ENCODE measurements at regions not wholly inside any gene's neighbourhood (a gene's known extent, or its start where the extent isn't known, plus 50 kb on each side); places are given as distances from the start of the nearest gene placed in this dataset.
"Not testable (repeated sequence)": the region's sequence is repeated elsewhere in the genome, so short reads cannot be mapped to it uniquely, and the experiment has no call there.

DNA sequence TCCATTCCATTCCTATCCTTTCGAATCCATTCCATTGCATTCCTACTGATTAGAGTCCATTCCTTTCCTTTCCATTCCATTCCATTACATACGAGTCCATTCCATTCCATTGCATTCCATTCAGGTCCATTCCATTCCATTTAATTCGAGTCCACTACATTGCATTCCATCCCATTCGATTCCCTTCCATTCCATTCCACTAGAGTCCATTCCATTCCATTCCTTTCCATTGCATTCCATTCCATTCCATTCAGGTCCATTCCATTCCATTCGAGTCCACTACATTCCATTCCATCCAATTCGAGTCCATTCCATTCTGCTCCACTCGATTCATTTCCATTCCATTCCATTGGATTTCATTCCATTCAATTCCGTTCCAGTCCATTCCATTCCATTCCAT lies 1133.6 kb downstream of the RPIA start:
- no peak overlapping the region for H3K27ac ChIP-seq
- no peak overlapping the region for H3K4me3 ChIP-seq
- H3K36me3 ChIP-seq: no peaks in the 10 kb centered on the region
- H3K27me3 ChIP-seq: no peaks in the 10 kb centered on the region
- H3K4me1 ChIP-seq: no peaks in the 10 kb centered on the region
- TF ChIP-seq, protein P1, sequence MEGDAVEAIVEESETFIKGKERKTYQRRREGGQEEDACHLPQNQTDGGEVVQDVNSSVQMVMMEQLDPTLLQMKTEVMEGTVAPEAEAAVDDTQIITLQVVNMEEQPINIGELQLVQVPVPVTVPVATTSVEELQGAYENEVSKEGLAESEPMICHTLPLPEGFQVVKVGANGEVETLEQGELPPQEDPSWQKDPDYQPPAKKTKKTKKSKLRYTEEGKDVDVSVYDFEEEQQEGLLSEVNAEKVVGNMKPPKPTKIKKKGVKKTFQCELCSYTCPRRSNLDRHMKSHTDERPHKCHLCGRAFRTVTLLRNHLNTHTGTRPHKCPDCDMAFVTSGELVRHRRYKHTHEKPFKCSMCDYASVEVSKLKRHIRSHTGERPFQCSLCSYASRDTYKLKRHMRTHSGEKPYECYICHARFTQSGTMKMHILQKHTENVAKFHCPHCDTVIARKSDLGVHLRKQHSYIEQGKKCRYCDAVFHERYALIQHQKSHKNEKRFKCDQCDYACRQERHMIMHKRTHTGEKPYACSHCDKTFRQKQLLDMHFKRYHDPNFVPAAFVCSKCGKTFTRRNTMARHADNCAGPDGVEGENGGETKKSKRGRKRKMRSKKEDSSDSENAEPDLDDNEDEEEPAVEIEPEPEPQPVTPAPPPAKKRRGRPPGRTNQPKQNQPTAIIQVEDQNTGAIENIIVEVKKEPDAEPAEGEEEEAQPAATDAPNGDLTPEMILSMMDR (IDR thresholded peaks at IDR 0.05): no peak
- no peak for TF ChIP-seq POLR2A (IDR thresholded peaks at IDR 0.05)
- no peak for TF ChIP-seq POLR2AphosphoS5 (IDR thresholded peaks at IDR 0.05; ENCODE audit: insufficient read depth in 1 of 2, low read depth in 1 of 2)
- intact Hi-C loops (cut with DNase I): no loop called here
- DNase-seq (ENCODE audit: extremely low spot score in 2 of 2): no peak
- H3K9me3 ChIP-seq: peaks cover 39% of the 10 kb centered on the region

DNA sequence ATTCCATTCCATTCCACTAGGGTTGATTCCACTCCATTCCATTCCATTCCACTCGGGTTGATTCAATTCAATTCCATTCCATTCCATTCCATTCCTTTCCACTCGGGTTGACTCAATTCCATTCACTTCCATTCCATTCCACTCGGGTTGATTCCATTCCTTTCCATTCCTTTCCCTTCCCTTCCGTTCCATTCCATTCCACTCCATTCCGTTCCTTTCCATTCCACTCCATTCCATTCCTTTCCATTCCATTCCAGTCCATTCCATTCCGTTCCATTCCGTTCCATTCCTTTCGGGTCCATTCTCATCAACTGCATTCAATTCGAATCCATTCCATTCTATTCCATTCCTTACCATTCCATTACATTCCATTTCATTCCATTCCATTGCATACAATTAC lies 1135.3 kb downstream of the RPIA start:
- H3K27ac ChIP-seq; H3K36me3 ChIP-seq; H3K4me3 ChIP-seq; intact Hi-C loops (cut with DNase I); H3K27me3 ChIP-seq; H3K4me1 ChIP-seq; DNase-seq (ENCODE audit: extremely low spot score in 2 of 2): not testable (repeated sequence)
- peaks cover 40% of the 10 kb centered on the region for H3K9me3 ChIP-seq

DNA sequence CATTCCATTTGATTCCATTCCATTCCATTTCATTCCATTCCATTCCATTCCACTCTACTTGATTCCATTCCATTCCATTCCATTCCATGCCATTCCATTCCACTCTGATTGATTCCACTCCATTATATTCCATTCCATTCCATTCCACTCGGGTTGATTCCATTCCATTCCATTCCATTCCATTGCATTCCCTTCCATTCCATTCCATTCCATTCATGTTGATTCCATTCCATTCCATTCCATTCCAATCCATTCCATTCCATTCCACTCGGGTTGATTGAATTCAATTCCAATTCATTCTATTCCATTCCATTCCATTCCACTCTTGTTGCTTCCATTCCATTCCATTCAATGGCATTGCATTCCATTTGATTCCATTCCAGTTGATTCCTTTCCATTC lies 1136.4 kb downstream of the RPIA start:
- H3K27ac ChIP-seq; H3K4me3 ChIP-seq; H3K4me1 ChIP-seq; H3K36me3 ChIP-seq; H3K27me3 ChIP-seq; DNase-seq (ENCODE audit: extremely low spot score in 2 of 2); intact Hi-C loops (cut with DNase I): not testable (repeated sequence)
- peaks cover 40% of the 10 kb centered on the region for H3K9me3 ChIP-seq

DNA sequence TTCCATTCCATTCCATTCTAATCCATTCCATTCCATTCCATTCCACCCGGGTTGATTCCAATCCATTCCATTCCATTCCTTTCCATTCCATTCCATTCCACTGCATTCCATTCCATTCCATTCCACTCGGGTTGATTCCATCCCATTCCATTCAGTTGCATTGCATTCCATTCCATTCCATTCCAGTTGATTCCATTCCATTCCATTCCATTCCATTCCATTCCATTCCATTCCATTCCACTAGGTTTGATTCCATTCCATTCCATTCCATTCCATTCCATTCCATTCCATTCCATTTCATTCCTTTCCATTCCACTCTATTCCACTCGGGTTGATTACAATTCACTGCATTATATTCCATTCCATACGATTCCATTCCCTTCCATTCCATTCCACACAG lies 1136.9 kb downstream of the RPIA start:
- peaks cover 38% of the 10 kb centered on the region for H3K9me3 ChIP-seq
- H3K27me3 ChIP-seq; H3K27ac ChIP-seq; H3K4me1 ChIP-seq; intact Hi-C loops (cut with DNase I); DNase-seq (ENCODE audit: extremely low spot score in 2 of 2); H3K4me3 ChIP-seq; H3K36me3 ChIP-seq: not testable (repeated sequence)

DNA sequence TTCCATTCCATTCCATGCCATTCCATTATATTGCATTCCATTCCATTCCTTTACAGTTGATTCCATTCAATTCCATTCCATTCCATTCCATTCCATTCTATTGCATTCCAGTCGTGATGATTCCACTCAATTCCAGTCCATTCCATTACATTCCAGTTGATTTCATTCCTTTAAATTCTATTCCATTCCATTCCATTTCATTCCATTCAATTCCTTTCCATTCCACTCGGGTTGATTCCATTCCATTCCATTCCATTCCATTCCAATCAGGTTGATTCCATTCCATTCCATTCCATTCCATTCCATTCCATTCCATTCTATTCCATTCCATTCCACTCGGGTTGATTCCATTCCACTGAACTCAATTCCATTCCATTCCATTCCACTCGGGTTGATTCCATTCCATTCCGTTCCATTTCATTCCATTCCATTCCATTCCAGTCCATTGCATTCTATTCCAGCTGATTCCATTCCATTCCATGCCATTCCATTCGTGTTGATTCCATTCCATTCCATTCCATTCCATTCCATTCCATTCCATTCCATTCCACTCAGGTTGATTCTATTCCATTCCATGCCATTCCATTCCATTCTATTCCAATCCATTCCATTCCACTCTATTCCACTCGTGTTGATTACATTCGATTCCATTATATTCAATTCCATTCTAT lies 1137.6 kb downstream of the RPIA start:
- H3K27ac ChIP-seq; intact Hi-C loops (cut with DNase I); H3K36me3 ChIP-seq; DNase-seq (ENCODE audit: extremely low spot score in 2 of 2); H3K27me3 ChIP-seq; H3K4me3 ChIP-seq; H3K4me1 ChIP-seq: not testable (repeated sequence)
- H3K9me3 ChIP-seq: peaks cover 35% of the 10 kb centered on the region

DNA sequence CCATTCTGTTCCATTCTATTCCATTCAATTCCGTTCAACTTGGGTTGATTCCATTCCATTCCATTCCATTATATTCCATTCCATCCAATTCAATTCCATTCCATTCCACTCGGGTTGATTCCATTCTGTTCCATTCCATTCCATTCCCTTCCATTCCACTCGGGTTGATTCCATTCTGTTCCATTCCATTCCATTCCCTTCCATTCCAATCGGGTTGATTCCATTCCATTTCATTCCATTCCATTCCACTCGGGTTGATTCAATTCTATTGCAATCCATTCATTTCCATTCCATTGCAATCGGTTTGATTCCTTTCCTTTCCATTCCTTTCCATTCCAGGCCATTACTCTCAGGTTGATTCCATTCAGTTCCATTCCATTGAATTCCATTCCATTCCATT lies 1138.4 kb downstream of the RPIA start:
- intact Hi-C loops (cut with DNase I): no loop called here
- Histone ChIP-seq H3K4me3 (no peak overlapping the region), H3K36me3 (no peaks in the 10 kb centered on the region), H3K27me3 (no peaks in the 10 kb centered on the region), H3K9me3 (peaks cover 35% of the 10 kb centered on the region), H3K27ac (no peak overlapping the region), H3K4me1 (no peaks in the 10 kb centered on the region)
- DNase-seq (ENCODE audit: extremely low spot score in 2 of 2): no peak
- TF ChIP-seq POLR2AphosphoS5 (IDR thresholded peaks at IDR 0.05; ENCODE audit: insufficient read depth in 1 of 2, low read depth in 1 of 2) (no peak), POLR2A (IDR thresholded peaks at IDR 0.05) (no peak)
- TF ChIP-seq, protein P1 (IDR thresholded peaks at IDR 0.05): no peak

DNA sequence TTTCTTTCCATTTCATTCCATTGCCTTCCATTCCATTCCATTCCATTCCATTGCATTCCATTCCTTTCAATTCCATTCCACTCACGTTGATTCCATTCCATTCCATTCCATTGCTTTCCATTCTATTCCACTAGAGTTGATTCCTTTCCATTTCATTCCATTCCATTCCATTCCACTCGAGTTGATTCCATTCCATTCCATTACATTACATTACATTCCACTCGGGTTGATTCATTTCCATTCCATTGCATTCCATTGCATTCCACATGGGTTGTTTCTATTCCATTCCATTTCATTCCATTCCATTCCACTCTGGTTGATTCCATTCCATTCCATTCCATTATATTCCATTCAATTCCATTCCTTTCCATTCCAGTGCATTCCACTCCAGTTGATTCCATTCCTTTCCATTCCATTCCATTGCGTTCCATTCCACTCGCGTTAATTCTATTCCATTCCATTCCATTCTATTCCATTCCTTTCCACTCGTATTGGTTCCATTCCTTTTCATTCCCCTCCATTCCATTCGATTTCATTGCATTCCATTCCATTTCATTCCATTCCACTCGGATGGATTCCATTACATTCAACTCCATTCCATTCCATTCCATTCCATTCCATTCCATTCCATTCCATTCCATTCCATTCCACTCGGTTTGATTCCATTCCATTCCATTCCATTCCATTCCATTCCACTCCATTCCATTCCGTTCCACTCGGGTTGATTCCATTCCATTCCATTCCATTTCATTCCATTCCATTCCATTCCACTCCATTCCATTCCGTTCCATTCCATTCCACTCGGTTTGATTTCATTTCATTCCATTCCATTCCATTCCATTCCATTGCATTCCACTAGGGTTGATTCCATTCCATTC lies 1139.1 kb downstream of the RPIA start:
- intact Hi-C loops (cut with DNase I); DNase-seq (ENCODE audit: extremely low spot score in 2 of 2); H3K27me3 ChIP-seq; H3K27ac ChIP-seq; H3K4me1 ChIP-seq; H3K36me3 ChIP-seq; H3K4me3 ChIP-seq: not testable (repeated sequence)
- H3K9me3 ChIP-seq: peaks cover 30% of the 10 kb centered on the region

All from vagina (tissue), 2 donors.